CD4-positive, alpha-beta T cell treated with Interleukin-4 for 1 hour (primary cell): ENCODE measurements at regions not wholly inside any gene's neighbourhood (a gene's known extent, or its start where the extent isn't known, plus 50 kb on each side); places are given as distances from the start of the nearest gene placed in this dataset.
"Not testable (repeated sequence)": the region's sequence is repeated elsewhere in the genome, so short reads cannot be mapped to it uniquely, and the experiment has no call there.

Experiments used
- DNase-seq, 2 donors: peaks; one replicate each; pipeline ENCODE4 v3.0.0-alpha.2; 2020 to 2022

DNA sequence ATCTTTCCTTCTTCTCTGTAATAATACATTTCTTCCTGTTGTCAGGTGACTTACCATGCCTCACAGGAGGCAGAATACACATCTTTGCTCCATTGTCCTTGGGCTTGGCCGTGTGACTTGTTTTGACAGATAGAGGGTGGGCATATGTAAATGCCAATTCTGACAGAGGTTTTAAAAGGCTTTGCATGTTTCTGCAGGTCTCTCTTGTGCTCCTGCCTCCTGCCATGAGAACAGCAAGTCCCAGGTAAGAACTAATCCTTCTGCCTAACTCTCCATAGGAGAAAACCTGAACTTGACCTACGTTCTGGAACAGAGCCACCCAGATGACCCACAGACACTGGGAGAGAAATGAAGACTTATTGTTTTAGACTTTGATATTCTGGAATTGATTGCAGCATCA lies 88.7 kb upstream of the TNFSF11 start:
- no peak for DNase-seq

DNA sequence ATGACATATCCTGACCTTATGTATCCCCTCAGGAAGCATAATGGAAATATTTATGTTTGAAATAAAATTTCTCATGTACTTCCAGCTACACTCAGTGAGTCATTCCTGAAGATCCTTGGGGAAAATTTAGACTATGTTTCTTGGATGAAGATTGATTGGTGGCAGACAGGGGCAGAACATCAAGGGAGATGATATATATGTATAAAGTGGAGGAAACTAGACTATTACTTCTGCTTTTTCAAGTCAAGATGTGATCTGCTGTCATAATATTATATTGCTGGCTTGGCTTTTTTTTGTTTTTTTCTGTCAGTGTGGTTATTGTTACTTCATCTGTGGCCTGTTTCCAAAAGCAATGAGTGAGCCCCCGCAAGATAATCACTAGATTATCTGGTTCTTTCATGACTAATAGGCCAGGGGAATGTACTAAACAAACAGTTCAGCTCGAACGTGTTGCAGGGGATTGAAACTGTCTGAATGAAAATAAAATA lies 87.2 kb upstream of the TNFSF11 start:
- no peak for DNase-seq

DNA sequence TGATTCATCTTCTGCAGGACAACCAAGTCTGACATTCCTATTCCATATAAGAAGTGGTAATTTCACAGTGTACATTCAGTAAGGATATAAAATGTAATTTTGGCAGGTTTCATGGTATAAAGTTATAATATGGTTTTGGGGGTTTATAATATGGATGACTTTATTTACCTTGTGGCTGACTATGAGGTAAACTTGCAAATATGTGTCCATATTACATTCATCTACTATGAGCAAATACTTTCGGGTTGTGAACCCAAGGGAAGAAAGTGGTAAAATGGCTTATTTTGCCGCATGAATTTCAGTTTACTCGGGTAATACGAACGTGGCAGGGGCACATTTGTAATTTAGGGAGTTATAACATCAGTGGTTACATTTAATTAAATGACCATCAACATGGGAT lies 86.7 kb upstream of the TNFSF11 start:
- DNase-seq: no peak

DNA sequence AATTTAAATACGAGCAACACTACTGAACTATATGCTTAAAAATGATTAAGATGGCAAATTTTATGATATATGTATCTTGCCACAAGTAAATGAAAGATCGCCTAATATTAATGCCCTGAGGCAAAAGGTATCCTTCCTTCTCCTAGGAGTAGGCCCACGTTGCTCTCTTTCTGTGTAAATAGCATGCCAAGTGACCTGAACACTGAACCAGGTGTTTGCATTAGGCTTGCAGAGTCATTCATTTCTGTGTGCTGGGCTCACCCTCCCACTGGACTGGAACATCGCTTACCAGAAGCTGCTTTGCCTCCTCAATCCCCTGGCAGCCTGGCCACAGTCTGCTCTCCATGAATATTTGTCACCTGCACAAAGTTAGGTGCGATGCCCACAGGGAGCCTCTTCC lies 83.3 kb upstream of the TNFSF11 start:
- no peak for DNase-seq

DNA sequence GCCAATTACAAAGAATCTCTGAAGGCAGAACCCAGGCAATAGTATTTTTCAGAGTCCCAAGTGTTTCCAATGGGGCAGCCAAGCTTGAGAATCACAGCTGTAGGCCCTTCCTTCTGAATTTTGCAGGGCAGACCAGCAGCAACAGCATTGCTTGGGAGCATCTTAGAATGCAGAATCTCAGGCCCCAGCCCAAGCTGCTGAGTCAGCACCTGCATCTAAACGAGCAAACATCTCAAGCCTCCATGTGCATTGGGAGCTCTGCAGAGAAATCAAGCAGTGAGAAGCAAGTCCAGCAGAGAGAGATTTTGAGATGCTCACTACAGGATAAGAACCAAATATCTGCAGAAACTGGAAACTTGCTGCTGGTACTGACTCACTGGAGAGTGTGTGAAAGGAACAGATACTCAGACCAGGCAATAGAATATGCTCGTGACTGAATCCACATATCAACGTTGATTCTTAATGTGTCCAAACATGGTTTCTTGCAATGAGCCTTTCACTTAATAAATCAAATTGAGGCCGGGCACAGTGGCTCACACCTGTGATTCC lies 81.5 kb upstream of the TNFSF11 start:
- DNase-seq: no peak

DNA sequence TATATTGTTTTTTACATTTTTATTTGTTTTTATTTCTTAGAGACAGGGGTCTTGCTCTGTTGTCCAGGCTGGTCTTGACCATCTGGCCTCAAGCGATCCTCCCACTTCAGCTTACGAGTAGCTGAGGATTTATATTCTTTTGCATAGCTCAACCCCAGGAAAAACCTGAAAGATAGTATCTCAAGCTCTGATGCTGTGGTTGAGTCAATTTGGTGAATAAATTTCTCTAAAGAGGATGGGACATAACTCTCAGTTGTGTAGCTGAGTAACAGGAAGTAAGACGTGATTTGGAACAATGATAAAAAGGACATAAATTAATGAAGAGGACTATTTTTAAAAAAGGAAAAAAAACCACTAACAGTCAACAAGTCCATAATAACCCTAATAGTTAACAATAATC lies 79.8 kb upstream of the TNFSF11 start:
- DNase-seq: peak in 1 of 2 donors; percentile 9

DNA sequence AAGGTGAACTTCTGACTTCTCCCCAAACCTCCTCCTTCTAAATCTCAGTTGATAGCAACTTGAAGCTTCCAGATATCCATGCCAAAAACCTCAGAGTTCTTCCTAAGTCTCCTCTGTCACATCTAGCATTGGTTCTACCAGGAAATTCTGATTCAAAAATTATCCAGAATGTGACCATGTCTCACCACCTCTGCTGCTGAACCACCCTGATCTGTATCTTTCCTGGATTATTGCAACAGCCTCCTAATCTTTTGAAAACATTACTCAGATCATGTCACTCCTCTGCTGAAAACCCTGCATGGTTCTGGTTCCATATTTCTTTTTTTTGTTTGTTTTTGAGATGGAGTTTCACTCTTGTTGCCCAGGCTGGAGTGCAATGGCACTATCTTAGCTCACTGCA lies 78.7 kb upstream of the TNFSF11 start:
- no peak for DNase-seq

DNA sequence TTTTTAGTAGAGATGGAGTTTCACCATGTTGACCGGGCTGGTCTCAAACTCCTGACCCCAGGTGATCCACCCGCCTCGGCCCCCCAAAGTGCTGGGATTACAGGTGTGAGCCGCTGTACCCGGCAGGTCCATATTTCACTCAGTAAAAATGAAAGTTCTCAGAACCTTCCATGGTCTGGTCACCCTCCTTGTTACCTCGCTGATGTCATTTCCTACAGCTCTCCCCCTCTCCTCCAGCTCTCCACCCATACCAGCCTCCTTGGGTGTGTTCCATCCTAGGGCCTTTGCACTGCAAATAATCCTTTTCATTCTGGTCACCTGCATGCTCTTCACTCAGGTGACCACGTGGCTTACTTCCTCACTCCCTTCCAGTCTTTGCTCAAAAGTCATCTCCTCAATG lies 78.2 kb upstream of the TNFSF11 start:
- no peak for DNase-seq

DNA sequence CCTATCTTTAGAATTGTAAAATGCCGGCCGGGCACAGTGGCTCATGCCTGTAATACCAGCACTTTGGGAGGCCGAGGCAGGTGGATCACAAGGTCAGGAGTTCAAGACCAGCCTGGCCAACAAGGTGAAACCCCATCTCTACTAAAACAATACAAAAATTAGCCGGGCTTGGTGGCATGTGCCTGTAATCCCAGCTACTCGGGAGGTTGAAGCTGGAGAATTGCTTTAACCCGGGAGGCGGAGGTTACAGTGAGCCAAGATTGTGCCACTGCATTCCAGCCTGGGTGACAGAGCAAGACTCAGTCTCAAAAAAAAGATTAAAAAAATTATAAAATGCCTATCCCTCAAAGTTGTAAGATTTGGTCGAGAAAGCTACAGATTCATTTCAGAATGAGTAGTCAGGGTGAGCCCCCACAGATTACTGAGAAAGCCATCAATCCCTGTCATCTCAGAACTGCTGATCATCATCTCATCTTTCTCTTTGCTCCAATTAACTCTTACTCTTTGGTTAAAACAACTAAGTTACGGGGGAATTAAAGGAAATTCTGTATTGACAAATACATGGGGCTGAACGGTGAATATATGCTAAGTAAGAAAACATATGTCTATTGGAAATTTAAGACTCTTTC lies 76.9 kb upstream of the TNFSF11 start:
- not testable (repeated sequence) for DNase-seq

DNA sequence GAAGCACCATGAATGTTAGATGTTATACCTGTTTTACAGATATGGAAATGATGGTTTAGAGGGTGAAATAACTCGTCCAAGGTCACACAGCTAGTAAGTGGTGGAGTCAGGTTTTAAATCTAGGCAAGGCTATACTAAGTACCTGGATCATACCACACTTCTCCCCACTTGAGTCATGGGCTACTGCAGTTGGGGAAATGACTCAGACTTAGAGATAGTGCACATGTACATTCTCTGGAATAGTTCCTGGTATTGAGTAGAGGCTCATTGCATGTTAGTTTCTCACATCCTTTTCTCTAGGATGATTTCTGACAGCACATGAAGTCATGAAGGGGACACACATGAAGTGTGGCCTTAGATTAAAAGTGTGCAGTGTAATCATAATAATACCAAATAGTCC lies 76.2 kb upstream of the TNFSF11 start:
- no peak for DNase-seq

DNA sequence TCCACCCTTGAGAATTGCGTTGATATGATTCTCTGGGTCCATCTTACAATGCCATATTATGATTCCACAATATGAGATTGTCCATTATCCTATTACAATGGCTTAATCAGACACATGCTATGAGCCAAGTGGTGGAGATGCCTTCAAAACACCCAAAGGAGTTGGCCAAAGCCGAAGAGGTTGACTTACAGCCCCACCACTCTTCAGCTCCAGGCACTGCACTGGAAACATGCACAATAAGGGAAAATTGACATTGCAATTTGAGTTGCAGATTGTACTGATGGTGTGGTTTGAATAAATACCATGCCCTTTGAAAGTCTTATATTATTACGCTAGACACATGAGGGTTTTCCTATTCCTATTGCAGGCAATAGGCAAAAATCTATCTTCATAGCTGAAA lies 75.4 kb upstream of the TNFSF11 start:
- no peak for DNase-seq
